ENCODE measurements at regions not wholly inside any gene's neighbourhood (a gene's known extent, or its start where the extent isn't known, plus 50 kb on each side); places are given as distances from the start of the nearest gene placed in this dataset.

DNA sequence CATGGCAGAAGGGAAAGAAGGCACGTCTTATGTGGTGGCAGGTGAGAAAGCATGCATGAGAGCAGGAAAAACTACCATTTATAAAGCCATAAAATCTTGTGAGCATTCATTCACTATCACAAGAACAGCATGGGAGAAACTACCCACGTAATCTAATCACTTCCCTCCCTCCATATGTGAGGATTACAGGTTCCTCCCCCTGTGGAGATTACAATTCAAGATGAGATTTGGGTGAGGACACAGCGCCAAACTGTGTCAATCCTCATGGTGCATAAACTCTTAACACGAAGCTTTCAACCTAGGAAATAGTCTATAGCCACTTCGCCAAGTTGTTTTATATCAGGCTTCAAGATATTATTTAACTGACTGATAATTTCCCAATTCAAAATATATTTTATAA lies 595.5 kb downstream of the FBXO15 start:
- H3K27ac ChIP-seq = no peak overlapping the region
- no peaks in the 10 kb centered on the region for H3K4me1 ChIP-seq
- H3K4me3 ChIP-seq = no peak overlapping the region
- TF ChIP-seq, protein P1, sequence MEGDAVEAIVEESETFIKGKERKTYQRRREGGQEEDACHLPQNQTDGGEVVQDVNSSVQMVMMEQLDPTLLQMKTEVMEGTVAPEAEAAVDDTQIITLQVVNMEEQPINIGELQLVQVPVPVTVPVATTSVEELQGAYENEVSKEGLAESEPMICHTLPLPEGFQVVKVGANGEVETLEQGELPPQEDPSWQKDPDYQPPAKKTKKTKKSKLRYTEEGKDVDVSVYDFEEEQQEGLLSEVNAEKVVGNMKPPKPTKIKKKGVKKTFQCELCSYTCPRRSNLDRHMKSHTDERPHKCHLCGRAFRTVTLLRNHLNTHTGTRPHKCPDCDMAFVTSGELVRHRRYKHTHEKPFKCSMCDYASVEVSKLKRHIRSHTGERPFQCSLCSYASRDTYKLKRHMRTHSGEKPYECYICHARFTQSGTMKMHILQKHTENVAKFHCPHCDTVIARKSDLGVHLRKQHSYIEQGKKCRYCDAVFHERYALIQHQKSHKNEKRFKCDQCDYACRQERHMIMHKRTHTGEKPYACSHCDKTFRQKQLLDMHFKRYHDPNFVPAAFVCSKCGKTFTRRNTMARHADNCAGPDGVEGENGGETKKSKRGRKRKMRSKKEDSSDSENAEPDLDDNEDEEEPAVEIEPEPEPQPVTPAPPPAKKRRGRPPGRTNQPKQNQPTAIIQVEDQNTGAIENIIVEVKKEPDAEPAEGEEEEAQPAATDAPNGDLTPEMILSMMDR (IDR thresholded peaks at IDR 0.05) = no peak
- intact Hi-C loops (cut with DNase I) = no loop called here
- no peaks in the 10 kb centered on the region for H3K9me3 ChIP-seq
- H3K27me3 ChIP-seq = no peaks in the 10 kb centered on the region
- H3K36me3 ChIP-seq = no peaks in the 10 kb centered on the region
- DNase-seq (ENCODE audit: low spot score in 2 of 2) = no peak

DNA sequence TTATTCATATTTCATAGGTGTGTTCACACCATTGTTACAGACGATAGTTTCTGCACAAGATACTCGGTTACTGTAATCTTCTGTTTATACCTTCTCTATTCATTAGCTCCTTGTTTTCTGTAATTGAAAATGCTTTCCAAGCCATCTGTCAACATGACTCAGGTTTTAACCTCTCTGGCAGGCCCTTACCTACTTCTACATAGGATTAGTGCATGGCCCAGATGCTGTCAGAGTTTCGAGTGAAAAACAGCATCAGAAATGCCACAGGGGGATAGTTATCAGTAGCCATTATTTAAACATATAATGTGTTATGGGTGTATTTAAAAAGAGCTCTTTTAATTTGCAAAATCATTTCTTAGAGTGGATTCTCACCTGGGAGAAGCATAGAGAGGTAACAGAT lies 596.4 kb downstream of the FBXO15 start:
- Histone ChIP-seq H3K4me1 (no peaks in the 10 kb centered on the region), H3K27ac (no peak overlapping the region)
- intact Hi-C loops (cut with DNase I) = no loop called here

DNA sequence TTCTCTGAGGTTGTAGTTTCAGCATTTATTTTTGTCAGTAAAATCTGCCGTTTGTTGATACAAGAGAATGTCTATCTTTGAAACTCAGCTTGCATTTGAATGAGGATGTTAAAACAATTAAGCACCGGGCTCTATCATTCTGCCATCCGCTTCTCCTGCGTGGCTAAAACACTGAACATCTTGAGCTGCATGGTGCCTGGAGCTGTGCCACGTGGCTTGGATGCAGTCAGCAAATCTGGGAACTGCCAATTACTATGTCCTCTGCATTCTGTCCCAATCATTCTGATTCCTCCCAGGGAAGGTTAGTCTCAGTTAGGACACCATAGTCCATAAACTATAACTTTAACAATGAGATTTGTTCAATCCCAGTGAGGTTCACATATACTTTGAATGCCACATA lies 598.4 kb downstream of the FBXO15 start:
- no peak for DNase-seq (ENCODE audit: low spot score in 2 of 2)
- no peaks in the 10 kb centered on the region for H3K4me1 ChIP-seq
- H3K4me3 ChIP-seq = no peak overlapping the region
- H3K27ac ChIP-seq = no peak overlapping the region
- H3K27me3 ChIP-seq = no peaks in the 10 kb centered on the region
- no peaks in the 10 kb centered on the region for H3K36me3 ChIP-seq
- intact Hi-C loops (cut with DNase I) = no loop called here
- H3K9me3 ChIP-seq = no peaks in the 10 kb centered on the region
- TF ChIP-seq, protein P1 (IDR thresholded peaks at IDR 0.05) = no peak

More for the DNA sequence above, 596.4 kb downstream of the FBXO15 start:
- Histone ChIP-seq H3K27me3 (no peaks in the 10 kb centered on the region), H3K9me3 (no peaks in the 10 kb centered on the region), H3K4me3 (no peak overlapping the region), H3K36me3 (no peaks in the 10 kb centered on the region)
- TF ChIP-seq, protein P1 (IDR thresholded peaks at IDR 0.05) = no peak
- no peak for DNase-seq (ENCODE audit: low spot score in 2 of 2)

DNA sequence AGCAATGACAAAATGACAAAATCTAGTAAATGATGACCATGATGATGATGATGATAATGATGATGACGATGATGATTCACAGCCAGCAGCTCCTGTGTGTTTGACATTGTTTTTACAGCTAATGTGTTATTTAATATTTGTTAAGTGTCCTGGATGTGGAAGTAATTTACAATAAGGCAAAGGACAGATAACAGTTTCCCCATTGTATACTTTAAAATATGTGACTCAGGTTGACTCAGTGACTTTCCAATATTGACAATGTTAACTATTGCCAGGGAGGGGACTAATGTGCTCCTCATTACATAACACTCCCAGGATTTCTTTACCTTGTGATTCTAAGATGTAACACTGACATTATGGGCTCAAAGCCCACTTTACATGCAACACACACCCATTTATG lies 602.2 kb downstream of the FBXO15 start:
- Histone ChIP-seq H3K36me3 (no peaks in the 10 kb centered on the region), H3K4me3 (no peak overlapping the region), H3K9me3 (no peaks in the 10 kb centered on the region), H3K27ac (no peak overlapping the region), H3K27me3 (no peaks in the 10 kb centered on the region), H3K4me1 (no peaks in the 10 kb centered on the region)
- intact Hi-C loops (cut with DNase I) = no loop called here
- TF ChIP-seq, protein P1 (IDR thresholded peaks at IDR 0.05) = no peak
- no peak for DNase-seq (ENCODE audit: low spot score in 2 of 2)

DNA sequence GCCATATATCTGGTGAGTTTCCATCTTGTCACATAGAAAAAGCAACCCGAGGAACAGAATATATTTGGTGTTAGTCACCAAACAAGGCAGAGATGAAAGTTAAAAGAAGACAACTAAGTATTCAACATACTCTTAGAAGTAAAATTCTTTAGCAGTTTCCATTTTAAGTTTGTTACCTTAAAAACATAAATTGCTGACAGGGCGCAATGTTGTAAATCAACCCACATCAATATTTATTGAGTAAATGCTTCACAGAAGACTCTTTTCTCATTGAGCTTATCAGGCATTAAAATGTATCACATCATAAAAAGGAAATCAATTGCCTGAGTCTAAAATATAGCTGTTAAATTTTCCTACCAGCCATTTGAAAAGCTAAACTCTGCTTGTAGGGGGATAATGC lies 603.0 kb downstream of the FBXO15 start:
- H3K27me3 ChIP-seq = no peaks in the 10 kb centered on the region
- H3K36me3 ChIP-seq = no peaks in the 10 kb centered on the region
- no peaks in the 10 kb centered on the region for H3K4me1 ChIP-seq
- H3K4me3 ChIP-seq = no peak overlapping the region
- no peak for DNase-seq (ENCODE audit: low spot score in 2 of 2)
- H3K27ac ChIP-seq = no peak overlapping the region
- no peaks in the 10 kb centered on the region for H3K9me3 ChIP-seq
- intact Hi-C loops (cut with DNase I) = no loop called here
- TF ChIP-seq, protein P1 (IDR thresholded peaks at IDR 0.05) = no peak

DNA sequence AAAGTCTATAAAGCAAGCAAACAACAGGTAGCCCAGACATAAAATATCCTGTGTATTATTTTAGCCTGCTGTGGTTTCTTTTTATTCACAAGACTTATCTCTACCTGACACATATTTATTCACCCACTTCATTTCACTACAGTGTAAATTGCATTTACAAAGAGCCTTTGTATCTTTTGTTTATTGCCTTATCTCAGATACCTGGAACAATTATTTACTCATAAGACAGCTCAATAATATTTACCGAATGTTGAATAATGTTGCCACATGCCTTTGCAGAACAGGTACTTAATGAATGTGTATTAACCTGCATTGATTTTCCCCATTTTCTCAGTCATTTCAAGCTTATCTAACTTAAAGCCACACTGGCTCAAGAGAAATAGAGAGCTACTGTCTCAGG lies 603.6 kb downstream of the FBXO15 start:
- TF ChIP-seq, protein P1 (IDR thresholded peaks at IDR 0.05) = no peak
- Histone ChIP-seq H3K4me3 (no peak overlapping the region), H3K27me3 (no peaks in the 10 kb centered on the region), H3K9me3 (no peaks in the 10 kb centered on the region), H3K27ac (no peak overlapping the region), H3K36me3 (no peaks in the 10 kb centered on the region), H3K4me1 (no peaks in the 10 kb centered on the region)
- intact Hi-C loops (cut with DNase I) = no loop called here
- no peak for DNase-seq (ENCODE audit: low spot score in 2 of 2)

Measured in ascending aorta (tissue), 2 donors.